ENCODE measurements at regions not wholly inside any gene's neighbourhood (a gene's known extent, or its start where the extent isn't known, plus 50 kb on each side); places are given as distances from the start of the nearest gene placed in this dataset.

- Histone ChIP-seq H3K9ac (ENCODE audit: extremely low read depth, insufficient read length, low read length) (no peak overlapping the region), H3K4me2 (ENCODE audit: insufficient read depth, insufficient read length, low read length) (no peak overlapping the region), H2AFZ (ENCODE audit: low read length) (no peak overlapping the region), H3K9me3 (ENCODE audit: control insufficient read depth, low read depth, low read length) (no peaks in the 10 kb centered on the region), H4K5ac (ENCODE audit: insufficient read length, low read depth, low read length) (no peak overlapping the region), H2AK5ac (ENCODE audit: insufficient read length, low read length) (no peak overlapping the region), H2BK120ac (ENCODE audit: low read depth, low read length, poor library complexity, severe bottlenecking) (no peak overlapping the region), H2BK12ac (ENCODE audit: insufficient read length, low read depth, low read length) (no peak overlapping the region), H3K18ac (ENCODE audit: insufficient read length, low read depth, low read length) (no peak overlapping the region), H2BK20ac (ENCODE audit: low read depth, low read length, poor library complexity, severe bottlenecking) (no peak overlapping the region), H3K79me1 (ENCODE audit: insufficient read depth, low read depth, low read length, poor library complexity, severe bottlenecking) (no peaks in the 10 kb centered on the region), H3K23me2 (ENCODE audit: insufficient read length, low read depth, low read length, poor library complexity, severe bottlenecking) (no peaks in the 10 kb centered on the region), H3K56ac (ENCODE audit: insufficient read length, low read depth, low read length) (no peak overlapping the region), H4K8ac (replicated peaks; ENCODE audit: insufficient read length, low read depth, low read length) (no peak overlapping the region), H3K27me3 (ENCODE audit: insufficient read depth, low read length) (no peaks in the 10 kb centered on the region), H4K91ac (ENCODE audit: insufficient read length, low read depth, low read length) (no peak overlapping the region), H3K14ac (ENCODE audit: insufficient read depth, low read length) (no peak overlapping the region), H3K23ac (ENCODE audit: insufficient read length, low read depth, low read length) (no peak overlapping the region), H2BK5ac (ENCODE audit: insufficient read length, low read length) (no peak overlapping the region), H3K27ac (ENCODE audit: insufficient read length, low read depth, low read length) (no peak overlapping the region), H2BK15ac (ENCODE audit: low read depth, low read length) (no peak overlapping the region), H4K20me1 (ENCODE audit: control insufficient read depth, insufficient read depth, insufficient read length) (no peaks in the 10 kb centered on the region), H3T11ph (ENCODE audit: low read length) (no peak overlapping the region), H3K79me2 (ENCODE audit: insufficient read depth, low read length) (no peaks in the 10 kb centered on the region), H3K4me1 (ENCODE audit: insufficient read depth, low read length) (peaks cover 4% of the 10 kb centered on the region; the same call in 1 of the 2 replicates), H3K4ac (ENCODE audit: low read depth, low read length) (no peak overlapping the region)
- Mint-ChIP-seq H3K36me3 (ENCODE audit: insufficient read depth in 1 of 3, low read depth in 3 of 3) (no peaks in the 10 kb centered on the region), H3K27me3 (ENCODE audit: low read depth) (no peaks in the 10 kb centered on the region), H3K4me3 (no peak overlapping the region), H3K4me1 (peaks cover 10 to 16% of the 10 kb centered on the region in 2 experiments), H3K9me3 (no peaks in the 10 kb centered on the region; a peak in 1 of 5 replicates), H3K27ac (no peak overlapping the region)
- no CpG with 5 or more reads among the region's 4 CpGs for WGBS (ENCODE audit: extremely low coverage, insufficient read length, low lambda C conversion rate)
- no peak for TF ChIP-seq CTCF (conservative IDR thresholded peaks at IDR 0.05)
- DNase-seq, result no peak
These were observed 222.5 kb upstream of the GRIP1 start for GRCh38 chr12:66901138-66901932.
